ENCODE measurements at regions not wholly inside any gene's neighbourhood (a gene's known extent, or its start where the extent isn't known, plus 50 kb on each side); places are given as distances from the start of the nearest gene placed in this dataset.

- no peak for TF ChIP-seq CTCF (IDR thresholded peaks at IDR 0.05; ENCODE audit: low read depth, low read length, poor library complexity, severe bottlenecking)
- TF ChIP-seq EZH2phosphoT487 (IDR thresholded peaks at IDR 0.05; ENCODE audit: borderline replicate concordance, low read length), result no peak
Observed at GRCh38 chr11:128285321-128285720, 302.0 kb downstream of the ETS1 start.

Measured in DOHH2 (cell line).